NCI-H1694 treated with DMSO at 0.1 percent for 48 hours (cell line): ENCODE measurements at regions not wholly inside any gene's neighbourhood (a gene's known extent, or its start where the extent isn't known, plus 50 kb on each side); places are given as distances from the start of the nearest gene placed in this dataset.

ENCODE experiments used
- DNase-seq: peaks from one replicate; lab custom pipeline; 2025; lab: John Stamatoyannopoulos, UW

GRCh38 chr11:104830508-104830907 is 67.8 kb downstream of the CASP12 start:
- DNase-seq = no peak

GRCh38 chr11:104830080-104830479 is 68.2 kb downstream of the CASP12 start:
- no peak for DNase-seq

- no peak for DNase-seq
These were observed 71.5 kb downstream of the CASP12 start for GRCh38 chr11:104826772-104827171.

- no peak for DNase-seq
These were observed 74.6 kb downstream of the CASP12 start for GRCh38 chr11:104823657-104824056.

GRCh38 chr11:104820431-104820830 is 77.8 kb downstream of the CASP12 start:
- DNase-seq = no peak

- no peak for DNase-seq
These were observed 78.7 kb downstream of the CASP12 start for GRCh38 chr11:104819603-104820002.

GRCh38 chr11:104819107-104819506 is 79.2 kb downstream of the CASP12 start:
- no peak for DNase-seq

- no peak for DNase-seq
These were observed 80.3 kb downstream of the CASP12 start for GRCh38 chr11:104817973-104818372.

GRCh38 chr11:104813532-104813931 is 84.7 kb downstream of the CASP12 start:
- DNase-seq = no peak

GRCh38 chr11:104812103-104812788 is 86.0 kb downstream of the CASP12 start:
- peak; percentile 80 for DNase-seq

- no peak for DNase-seq
These were observed 94.5 kb downstream of the CASP12 start for GRCh38 chr11:104803776-104804175.

GRCh38 chr11:104799251-104799650 is 99.0 kb downstream of the CASP12 start:
- DNase-seq = no peak

- no peak for DNase-seq
These were observed 99.5 kb downstream of the CASP12 start for GRCh38 chr11:104798789-104799188.

GRCh38 chr11:104796301-104796700 is 102.0 kb downstream of the CASP12 start:
- no peak for DNase-seq

GRCh38 chr11:104795501-104796213 is 102.6 kb downstream of the CASP12 start:
- DNase-seq = no peak

GRCh38 chr11:104792861-104793260 is 105.4 kb downstream of the CASP12 start:
- no peak for DNase-seq

GRCh38 chr11:104791896-104792295 is 106.4 kb downstream of the CASP12 start:
- no peak for DNase-seq

GRCh38 chr11:104784684-104785460 is 113.4 kb downstream of the CASP12 start:
- DNase-seq = no peak

GRCh38 chr11:104783241-104783640 is 115.0 kb downstream of the CASP12 start:
- DNase-seq = no peak

- DNase-seq = no peak
These were observed 115.9 kb downstream of the CASP12 start for GRCh38 chr11:104782377-104782754.

GRCh38 chr11:104781719-104782376 is 116.4 kb downstream of the CASP12 start:
- DNase-seq = no peak

- DNase-seq = no peak
These were observed 117.2 kb downstream of the CASP12 start for GRCh38 chr11:104781037-104781436.
